GM21381 (cell line): ENCODE measurements at regions not wholly inside any gene's neighbourhood (a gene's known extent, or its start where the extent isn't known, plus 50 kb on each side); places are given as distances from the start of the nearest gene placed in this dataset.

ENCODE experiments used
- ATAC-seq: cut with Tn5 transposase; IDR thresholded peaks from one replicate; pipeline ENCODE4 v1.9.1; 2021; ENCODE audit warnings: mild to moderate bottlenecking, moderate library complexity; ENCODE audit not compliant: unreplicated experiment

DNA sequence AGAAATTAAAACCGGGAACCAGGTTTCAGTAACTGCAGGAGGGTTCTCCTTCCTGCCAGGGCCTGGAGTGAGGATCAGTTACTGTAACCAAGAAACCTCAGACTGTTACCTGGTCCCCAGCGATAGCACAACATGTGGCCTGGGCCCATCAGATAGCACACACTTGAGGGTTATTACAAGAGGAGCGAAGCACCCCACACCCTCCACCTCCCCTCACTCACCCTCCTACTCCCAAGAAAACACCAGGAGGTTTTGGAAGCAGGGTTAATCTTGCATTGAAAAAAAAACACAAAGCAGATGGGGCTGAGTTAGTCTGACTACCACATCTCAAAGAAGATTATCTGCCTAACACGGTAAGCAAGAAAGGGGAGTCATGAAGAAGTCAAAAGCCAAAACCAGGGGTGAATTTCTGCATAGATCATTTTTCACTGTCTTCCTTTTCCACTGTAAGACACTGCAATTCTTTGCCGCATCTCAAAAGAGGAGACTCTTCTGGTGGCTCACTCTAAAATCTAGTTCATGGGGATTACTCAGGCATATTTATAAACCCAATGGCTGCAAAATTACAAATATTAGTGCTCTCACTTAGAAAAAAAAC lies 75.9 kb upstream of the DOCK9 start:
- ATAC-seq = no peak

- no peak for ATAC-seq
Measured at GRCh38 chr13:99055281-99055680, 77.4 kb upstream of the DOCK9 start.

GRCh38 chr13:99055735-99056134 lies 77.9 kb upstream of the DOCK9 start:
- ATAC-seq = no peak

GRCh38 chr13:99056381-99057014 lies 78.6 kb upstream of the DOCK9 start:
- ATAC-seq = no peak

GRCh38 chr13:99057310-99057975 lies 79.6 kb upstream of the DOCK9 start:
- ATAC-seq = no peak

DNA sequence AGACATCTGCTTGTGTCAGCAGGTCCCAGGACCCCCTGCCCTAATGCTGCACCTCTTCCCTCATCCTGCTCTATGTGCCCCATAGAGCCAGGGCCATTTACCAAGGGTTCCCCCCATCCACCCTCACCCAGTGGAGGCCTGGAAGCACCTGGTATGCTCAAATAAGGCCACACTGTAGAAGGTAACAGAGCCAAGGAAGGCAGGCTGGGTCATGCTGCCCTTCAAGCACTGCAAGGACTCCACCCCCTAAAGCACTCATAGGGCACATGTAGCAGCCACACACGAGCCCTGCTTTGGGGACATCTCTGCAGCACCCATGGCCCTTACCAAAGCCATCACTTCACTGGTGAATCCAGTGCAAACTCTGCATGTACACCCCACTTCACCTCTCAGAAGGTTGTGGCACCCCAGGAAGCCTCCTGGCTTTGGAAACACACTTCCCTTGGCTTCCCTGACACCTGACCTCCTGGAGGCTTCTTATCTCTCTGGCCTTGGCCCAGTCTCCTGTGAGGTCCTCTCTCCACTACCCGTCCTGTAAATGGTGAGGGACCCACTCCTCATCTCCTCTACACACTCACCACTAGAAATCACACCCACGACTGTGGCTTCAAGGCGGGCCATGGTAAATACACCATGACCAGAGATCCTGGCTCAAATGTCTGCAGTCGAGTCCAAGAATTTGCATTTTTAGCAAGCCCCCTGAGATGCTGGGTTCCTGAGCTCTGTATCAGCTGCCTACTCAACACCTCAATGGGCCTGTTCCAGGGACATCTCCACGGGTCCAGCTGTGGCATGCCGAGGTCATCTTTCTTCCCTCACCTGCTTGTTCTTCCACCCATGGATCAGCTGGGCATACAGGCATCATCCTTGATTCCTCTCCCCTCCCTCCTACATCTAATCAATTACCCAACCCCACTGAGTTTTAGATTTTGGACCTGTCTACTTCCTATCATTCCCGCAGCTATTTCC lies 80.9 kb upstream of the DOCK9 start:
- no peak for ATAC-seq

- no peak for ATAC-seq
Measured at GRCh38 chr13:99059498-99060075, 81.7 kb upstream of the DOCK9 start.

DNA sequence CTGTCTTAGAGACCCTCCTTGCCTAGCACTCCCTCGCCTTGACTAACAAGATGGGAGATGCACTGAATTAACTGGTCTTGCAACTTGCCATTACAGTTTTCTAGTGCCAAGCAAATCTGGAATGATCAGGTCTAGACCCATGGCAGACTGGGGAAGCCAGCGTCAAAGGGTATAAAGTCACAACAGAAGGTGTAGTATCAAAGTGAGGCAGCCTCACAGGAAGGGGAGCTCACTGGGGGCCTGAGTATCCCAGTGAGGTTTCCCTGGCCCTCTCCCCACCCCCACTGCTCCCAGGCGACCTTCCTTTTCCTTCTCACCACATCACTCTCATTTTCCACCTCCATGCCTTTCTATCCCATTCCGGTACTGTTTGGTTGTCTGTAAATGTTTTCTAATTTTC lies 83.5 kb upstream of the DOCK9 start:
- no peak for ATAC-seq

GRCh38 chr13:99062593-99062992 lies 84.7 kb upstream of the DOCK9 start:
- ATAC-seq = no peak

- no peak for ATAC-seq
Measured at GRCh38 chr13:99063178-99063577, 85.3 kb upstream of the DOCK9 start.

DNA sequence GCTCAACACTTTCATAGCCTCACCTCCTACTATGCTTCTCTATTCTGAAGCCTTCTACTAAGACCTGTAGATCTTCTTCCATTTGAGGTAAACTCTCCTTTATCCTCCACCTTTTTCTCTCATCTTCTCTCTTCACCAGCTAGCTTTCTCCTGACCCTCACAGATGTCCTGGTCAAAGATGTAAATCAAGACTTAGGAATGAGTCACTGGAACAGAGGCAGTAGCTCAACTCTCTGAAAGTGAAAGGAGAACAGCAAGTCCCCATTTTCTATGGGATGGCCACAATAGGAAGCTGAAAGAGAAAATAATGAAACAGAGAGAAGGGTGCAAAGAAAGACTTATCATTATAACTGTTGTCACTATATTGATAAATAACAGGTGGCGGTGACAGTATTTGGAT lies 86.1 kb upstream of the DOCK9 start:
- ATAC-seq = peak; percentile 70

- no peak for ATAC-seq
Measured at GRCh38 chr13:99064624-99065234, 86.9 kb upstream of the DOCK9 start.

DNA sequence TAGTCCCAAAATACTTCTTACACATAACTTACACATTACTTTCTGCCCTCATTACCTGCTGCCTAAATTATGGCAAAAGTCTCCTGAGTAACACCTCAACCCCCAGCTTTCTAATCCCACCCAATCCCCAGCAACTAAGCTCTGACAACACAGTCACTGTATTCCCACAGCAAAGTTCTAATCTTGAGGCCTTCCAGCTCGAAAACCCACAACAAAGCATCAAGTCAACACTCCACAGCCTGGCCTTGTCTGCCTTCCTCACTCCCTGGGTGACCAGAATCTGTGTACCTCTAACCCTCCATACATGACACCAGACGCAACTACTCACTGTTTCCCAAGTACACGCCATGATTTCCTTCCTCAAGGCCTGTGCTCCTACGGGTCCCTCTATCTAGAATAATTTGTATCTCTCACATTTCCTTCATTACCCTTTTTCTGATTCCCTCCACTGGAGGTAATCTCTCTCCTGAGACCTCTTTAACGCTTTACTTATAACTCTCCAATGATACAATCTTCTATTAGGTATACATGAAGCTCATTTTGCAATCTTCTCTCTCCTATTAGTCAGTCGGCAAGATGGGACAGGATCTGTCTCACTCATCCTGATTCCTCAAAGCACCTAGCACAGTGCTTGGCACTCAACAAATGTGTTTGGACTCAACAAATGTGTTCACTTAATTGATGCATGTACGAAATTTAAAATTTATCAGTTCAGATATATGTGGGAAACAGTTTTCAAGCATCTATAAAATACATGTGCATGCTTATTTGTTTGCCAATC lies 87.6 kb upstream of the DOCK9 start:
- no peak for ATAC-seq

DNA sequence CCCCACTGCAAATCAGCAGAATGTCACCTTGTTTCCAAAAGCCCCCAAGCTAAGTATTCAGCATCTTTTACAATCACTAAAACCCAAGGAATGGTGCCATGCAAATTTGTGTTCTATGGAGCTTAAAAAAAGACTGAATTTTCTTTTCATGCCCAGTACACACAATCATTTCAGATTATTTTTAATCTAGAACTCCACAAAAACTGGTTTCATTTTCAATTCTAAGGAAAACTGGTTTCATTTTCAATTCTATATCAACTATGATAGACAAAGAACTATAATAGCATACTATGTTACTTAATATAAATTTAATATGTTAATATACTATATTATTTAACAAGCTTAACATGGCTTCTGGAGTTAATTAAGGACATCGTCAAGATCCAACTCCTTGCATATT lies 88.4 kb upstream of the DOCK9 start:
- ATAC-seq = no peak

DNA sequence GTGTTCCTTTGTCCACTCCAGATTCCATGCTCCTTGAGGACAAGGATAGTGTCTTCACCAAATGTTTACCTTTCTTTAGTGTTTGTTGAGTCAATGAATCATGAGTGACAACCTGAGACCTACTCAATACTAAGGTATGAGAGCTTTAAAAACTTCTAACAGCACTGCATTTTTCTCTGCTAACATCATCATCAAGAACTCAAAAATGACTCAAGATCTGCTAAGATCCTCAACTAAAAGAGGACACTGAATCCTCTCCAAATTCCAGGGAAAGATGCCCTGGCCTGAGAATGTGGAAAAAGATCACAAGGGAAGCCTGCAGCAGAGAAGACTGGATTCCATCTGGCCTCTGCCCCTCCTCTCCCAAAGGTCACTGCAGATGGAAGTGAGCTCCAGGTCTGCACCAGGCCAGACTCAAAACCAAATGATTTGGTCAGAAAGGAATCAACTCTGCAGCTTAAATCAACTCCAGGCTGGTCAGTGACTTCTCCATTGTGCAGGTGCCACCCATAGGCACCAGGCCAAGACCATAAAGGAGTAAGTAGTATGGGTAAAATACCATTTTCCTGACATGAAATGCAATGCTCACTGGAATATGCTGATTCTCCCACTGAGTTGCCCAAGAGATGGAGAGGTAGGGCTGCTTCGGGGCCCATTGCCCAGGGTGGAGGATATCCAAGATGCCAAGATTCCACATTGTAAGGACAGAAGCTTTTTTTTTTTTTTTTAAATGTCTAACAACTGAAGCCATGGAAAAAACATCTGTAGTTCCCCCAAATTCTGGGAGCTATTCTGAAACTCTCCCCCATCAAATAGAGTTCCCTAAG lies 89.5 kb upstream of the DOCK9 start:
- ATAC-seq = no peak

GRCh38 chr13:99071211-99071610 lies 93.3 kb upstream of the DOCK9 start:
- ATAC-seq = no peak

DNA sequence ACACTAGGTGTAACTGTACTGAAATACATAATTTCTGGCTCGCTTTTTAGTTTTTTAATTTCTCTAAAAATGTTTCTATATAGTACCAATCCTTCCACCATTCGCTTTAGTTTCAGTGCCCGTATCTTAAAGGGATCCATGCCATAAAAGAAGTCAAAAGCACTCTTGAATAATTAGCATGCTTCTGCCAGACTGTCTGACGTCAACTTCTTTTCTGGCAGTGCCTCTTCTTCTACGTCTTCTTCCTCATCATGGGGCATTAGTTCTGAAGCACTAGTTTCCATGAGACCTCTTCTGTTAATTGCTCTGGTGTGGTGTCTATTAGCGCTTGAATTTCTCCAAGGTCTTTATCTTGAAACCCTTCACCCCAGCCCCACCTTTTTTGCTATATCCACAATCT lies 93.8 kb upstream of the DOCK9 start:
- ATAC-seq = no peak

GRCh38 chr13:99072356-99072755 lies 94.5 kb upstream of the DOCK9 start:
- ATAC-seq = no peak

- ATAC-seq = no peak
Measured at GRCh38 chr13:99072941-99073340, 95.1 kb upstream of the DOCK9 start.
